ENCODE measurements at regions not wholly inside any gene's neighbourhood (a gene's known extent, or its start where the extent isn't known, plus 50 kb on each side); places are given as distances from the start of the nearest gene placed in this dataset.

DNA sequence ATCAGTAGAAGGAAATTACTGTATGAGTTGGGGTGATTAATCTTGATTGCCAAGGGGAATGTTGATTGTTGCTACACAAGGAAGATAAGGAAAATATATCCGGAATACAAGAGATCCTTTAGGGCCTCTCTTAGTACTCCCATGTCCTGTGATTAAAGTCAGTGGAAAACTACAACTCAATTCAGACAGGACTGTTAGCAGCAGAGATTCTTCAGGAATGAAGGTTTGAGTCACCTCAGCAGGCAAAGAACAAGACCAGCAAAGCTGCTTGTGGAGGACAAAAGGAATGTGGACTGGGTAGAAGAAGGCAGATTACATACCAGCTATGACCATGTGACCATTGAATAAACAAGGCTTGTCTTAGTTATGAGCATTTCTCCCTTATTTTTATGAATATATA lies 478.2 kb downstream of the BUD13 start:
- Histone ChIP-seq H3K4me1 (no peaks in the 10 kb centered on the region), H3K27ac (no peak overlapping the region), H3K4me3 (no peak overlapping the region), H3K36me3 (no peaks in the 10 kb centered on the region), H3K27me3 (no peaks in the 10 kb centered on the region), H3K9me3 (peaks cover 0 to 4% (median 0%) of the 10 kb centered on the region in 3 donors)
- TF ChIP-seq CTCF (IDR thresholded peaks at IDR 0.05 in 4 of 5, conservative IDR thresholded peaks at IDR 0.05 in 1 of 5) (no peak), POLR2A (IDR thresholded peaks at IDR 0.05) (no peak)
- intact Hi-C loops (cut with DNase I; ENCODE audit: low total_unique reads): no loop called here
- ATAC-seq: no peak
- DNase-seq: no peak
- in situ Hi-C loops (cut with MboI; ENCODE audit: low sequenced_read_pairs in 4 of 4): no loop called here

DNA sequence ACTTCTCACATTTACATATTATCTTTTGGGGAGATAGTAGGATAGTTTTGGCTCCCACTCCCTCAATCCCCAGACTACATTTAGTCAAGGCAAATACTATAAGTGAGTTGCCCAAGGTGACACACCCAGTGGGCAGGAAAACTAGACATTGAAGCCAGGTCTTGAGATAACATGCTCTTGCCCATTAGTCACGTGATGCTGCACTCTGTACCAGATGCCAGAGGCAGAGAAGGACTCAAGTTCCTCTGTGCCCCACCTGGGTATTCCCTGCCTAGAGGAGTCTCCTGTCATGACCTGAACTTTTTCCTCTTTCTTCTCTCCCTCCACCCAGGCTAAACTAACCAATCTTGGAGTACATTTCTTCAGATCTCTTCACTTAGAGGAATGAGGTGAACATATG lies 484.9 kb downstream of the BUD13 start:
- in situ Hi-C loops (cut with MboI; ENCODE audit: low sequenced_read_pairs in 4 of 4) (no loop called here), intact Hi-C loops (cut with DNase I; ENCODE audit: low total_unique reads) (no loop called here)
- Histone ChIP-seq H3K4me3 (no peak overlapping the region), H3K36me3 (no peaks in the 10 kb centered on the region), H3K27ac (no peak overlapping the region), H3K4me1 (no peaks in the 10 kb centered on the region), H3K27me3 (no peaks in the 10 kb centered on the region), H3K9me3 (peaks cover 0 to 4% (median 0%) of the 10 kb centered on the region in 3 donors)
- no peak for TF ChIP-seq POLR2A (IDR thresholded peaks at IDR 0.05)
- TF ChIP-seq CTCF (IDR thresholded peaks at IDR 0.05 in 4 of 5, conservative IDR thresholded peaks at IDR 0.05 in 1 of 5): no peak
- ATAC-seq (no peak), DNase-seq (no peak)

DNA sequence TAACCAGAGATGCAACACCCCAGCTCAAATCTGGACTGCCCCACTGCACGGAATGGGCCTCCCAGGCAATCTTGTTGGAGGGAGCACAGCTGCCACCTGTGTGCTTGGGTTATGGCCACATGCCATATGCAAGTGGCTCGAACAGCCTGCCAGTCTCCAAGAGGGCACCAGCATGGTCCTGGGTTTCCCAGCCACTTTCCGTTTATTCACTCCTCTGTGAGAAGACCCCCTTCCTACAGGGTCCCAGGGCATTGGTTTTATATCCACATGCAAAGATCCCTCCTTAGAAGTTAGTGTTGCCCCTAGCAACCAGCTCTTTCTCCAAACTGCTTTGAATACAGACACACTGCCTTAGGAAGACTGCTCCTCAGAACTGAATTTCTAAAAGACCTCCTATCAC lies 487.8 kb downstream of the BUD13 start:
- peaks cover 0 to 4% (median 0%) of the 10 kb centered on the region in 3 donors for H3K9me3 ChIP-seq
- H3K4me1 ChIP-seq: no peaks in the 10 kb centered on the region
- H3K4me3 ChIP-seq: no peak overlapping the region
- no peaks in the 10 kb centered on the region for H3K36me3 ChIP-seq
- intact Hi-C loops (cut with DNase I; ENCODE audit: low total_unique reads): no loop called here
- H3K27me3 ChIP-seq: no peaks in the 10 kb centered on the region
- no peak overlapping the region for H3K27ac ChIP-seq
- no peak for ATAC-seq
- in situ Hi-C loops (cut with MboI; ENCODE audit: low sequenced_read_pairs in 4 of 4): no loop called here
- no peak for DNase-seq
- TF ChIP-seq CTCF (IDR thresholded peaks at IDR 0.05 in 4 of 5, conservative IDR thresholded peaks at IDR 0.05 in 1 of 5): no peak

DNA sequence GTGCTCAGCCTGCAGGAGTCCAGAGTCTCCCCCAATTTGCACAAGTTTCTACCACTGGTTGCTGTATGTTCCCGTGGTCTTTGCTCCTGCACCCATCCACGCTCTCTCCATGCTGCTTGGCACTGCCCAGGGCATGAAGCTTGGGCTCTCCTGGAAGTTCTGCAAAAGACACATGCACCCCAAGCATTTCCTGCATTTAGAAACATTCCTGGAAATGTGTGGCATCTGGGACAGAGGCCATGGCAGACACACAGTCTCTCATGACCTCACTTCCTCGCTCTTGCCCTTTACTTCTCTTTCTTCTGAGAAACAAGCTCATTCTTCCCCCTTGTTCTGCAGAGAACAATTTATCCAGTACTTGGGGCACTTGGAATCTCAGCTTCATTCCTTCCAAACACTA lies 489.5 kb downstream of the BUD13 start:
- no peaks in the 10 kb centered on the region for H3K36me3 ChIP-seq
- ATAC-seq: no peak
- in situ Hi-C loops (cut with MboI; ENCODE audit: low sequenced_read_pairs in 4 of 4): no loop called here

More for the DNA sequence above, 489.5 kb downstream of the BUD13 start:
- H3K4me1 ChIP-seq: no peaks in the 10 kb centered on the region
- no peak for DNase-seq
- H3K4me3 ChIP-seq: no peak overlapping the region
- no peak for TF ChIP-seq CTCF (IDR thresholded peaks at IDR 0.05 in 4 of 5, conservative IDR thresholded peaks at IDR 0.05 in 1 of 5)
- no peak for TF ChIP-seq POLR2A (IDR thresholded peaks at IDR 0.05)
- H3K9me3 ChIP-seq: no peaks in the 10 kb centered on the region
- no peak overlapping the region for H3K27ac ChIP-seq
- H3K27me3 ChIP-seq: no peaks in the 10 kb centered on the region
- intact Hi-C loops (cut with DNase I; ENCODE audit: low total_unique reads): no loop called here

Measured in gastrocnemius medialis (tissue), 4 donors.